ENCODE measurements at regions not wholly inside any gene's neighbourhood (a gene's known extent, or its start where the extent isn't known, plus 50 kb on each side); places are given as distances from the start of the nearest gene placed in this dataset.

- no peak for TF ChIP-seq CTCF (conservative IDR thresholded peaks at IDR 0.05; ENCODE audit: low read depth, low read length)
- TF ChIP-seq EZH2 (IDR thresholded peaks at IDR 0.05; ENCODE audit: borderline replicate concordance, low read depth, low read length, poor library complexity, severe bottlenecking), result no peak
These were observed 255.8 kb upstream of the HMGA2 start for GRCh38 chr12:65568517-65568916.
